H1 (cell line): ENCODE measurements at regions not wholly inside any gene's neighbourhood (a gene's known extent, or its start where the extent isn't known, plus 50 kb on each side); places are given as distances from the start of the nearest gene placed in this dataset.

Experiments used
- CEBPB ChIP-seq: IDR thresholded peaks from 2 replicates; pipeline ENCODE4 v1.6.1; 2012; ENCODE audit warnings: low read depth, low read length
- CREB1 ChIP-seq: IDR thresholded peaks from 2 replicates; pipeline ENCODE4 v1.6.1; 2012; ENCODE audit warnings: inconsistent platforms
- GTF2F1 ChIP-seq: IDR thresholded peaks from 2 replicates; pipeline ENCODE4 v1.6.1; 2012; ENCODE audit warnings: low read depth, low read length, improper control_type of control experiment, borderline replicate concordance
- KDM4A ChIP-seq: IDR thresholded peaks from one replicate; pipeline ENCODE4 v1.7.1; 2012; ENCODE audit warnings: low read depth, mild to moderate bottlenecking, moderate library complexity, low read length, inconsistent platforms; ENCODE audit not compliant: severe bottlenecking
- POLR2A ChIP-seq, 2 experiments: IDR thresholded peaks; 1 replicate in 1 of 2; 2 replicates in 1 of 2; pipeline ENCODE4 v1.6.1; 2011; ENCODE audit warnings: low read depth in 2 of 2, low read length in 2 of 2, mild to moderate bottlenecking in 2 of 2; ENCODE audit errors: control extremely low read depth in 1 of 2
- RNF2 ChIP-seq: fragments of 200-900, 300-1000 bp; sonication (generic); IDR thresholded peaks from 2 replicates; pipeline ENCODE4 v1.7.1; 2016; ENCODE audit warnings: borderline replicate concordance, low read depth, mild to moderate bottlenecking, antibody characterized with exemption, low read length; ENCODE audit not compliant: poor library complexity, severe bottlenecking; ENCODE audit errors: missing control alignments
- TF ChIP-seq, protein P1 (sequence below): fragments of 300-600 bp; sonication (generic); IDR thresholded peaks from 2 replicates; pipeline ENCODE4 v1.7.1; 2012; ENCODE audit warnings: low read length, moderate library complexity, mild to moderate bottlenecking, inconsistent platforms; ENCODE audit not compliant: insufficient replicate concordance

DNA sequence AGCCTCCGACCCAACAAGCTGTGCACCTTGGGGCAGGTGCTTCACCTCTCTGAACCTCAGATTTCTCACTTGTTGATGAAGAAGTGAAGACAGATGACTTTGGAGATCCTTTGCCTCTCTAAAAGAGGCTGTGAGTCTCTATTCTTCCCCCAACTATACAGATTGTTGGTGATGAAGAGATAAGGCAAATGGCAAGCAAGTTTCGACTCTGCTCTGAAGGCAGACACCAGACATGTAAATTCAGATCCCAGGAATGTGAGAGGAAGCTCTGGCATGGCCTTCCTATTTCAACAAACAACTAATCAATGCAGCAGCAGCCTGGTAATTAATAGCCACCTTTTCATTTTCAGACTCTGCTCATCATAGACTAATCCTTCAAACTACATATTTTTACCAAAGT lies 74.2 kb upstream of the EGR2 start (continued):
- TF ChIP-seq, protein P1, sequence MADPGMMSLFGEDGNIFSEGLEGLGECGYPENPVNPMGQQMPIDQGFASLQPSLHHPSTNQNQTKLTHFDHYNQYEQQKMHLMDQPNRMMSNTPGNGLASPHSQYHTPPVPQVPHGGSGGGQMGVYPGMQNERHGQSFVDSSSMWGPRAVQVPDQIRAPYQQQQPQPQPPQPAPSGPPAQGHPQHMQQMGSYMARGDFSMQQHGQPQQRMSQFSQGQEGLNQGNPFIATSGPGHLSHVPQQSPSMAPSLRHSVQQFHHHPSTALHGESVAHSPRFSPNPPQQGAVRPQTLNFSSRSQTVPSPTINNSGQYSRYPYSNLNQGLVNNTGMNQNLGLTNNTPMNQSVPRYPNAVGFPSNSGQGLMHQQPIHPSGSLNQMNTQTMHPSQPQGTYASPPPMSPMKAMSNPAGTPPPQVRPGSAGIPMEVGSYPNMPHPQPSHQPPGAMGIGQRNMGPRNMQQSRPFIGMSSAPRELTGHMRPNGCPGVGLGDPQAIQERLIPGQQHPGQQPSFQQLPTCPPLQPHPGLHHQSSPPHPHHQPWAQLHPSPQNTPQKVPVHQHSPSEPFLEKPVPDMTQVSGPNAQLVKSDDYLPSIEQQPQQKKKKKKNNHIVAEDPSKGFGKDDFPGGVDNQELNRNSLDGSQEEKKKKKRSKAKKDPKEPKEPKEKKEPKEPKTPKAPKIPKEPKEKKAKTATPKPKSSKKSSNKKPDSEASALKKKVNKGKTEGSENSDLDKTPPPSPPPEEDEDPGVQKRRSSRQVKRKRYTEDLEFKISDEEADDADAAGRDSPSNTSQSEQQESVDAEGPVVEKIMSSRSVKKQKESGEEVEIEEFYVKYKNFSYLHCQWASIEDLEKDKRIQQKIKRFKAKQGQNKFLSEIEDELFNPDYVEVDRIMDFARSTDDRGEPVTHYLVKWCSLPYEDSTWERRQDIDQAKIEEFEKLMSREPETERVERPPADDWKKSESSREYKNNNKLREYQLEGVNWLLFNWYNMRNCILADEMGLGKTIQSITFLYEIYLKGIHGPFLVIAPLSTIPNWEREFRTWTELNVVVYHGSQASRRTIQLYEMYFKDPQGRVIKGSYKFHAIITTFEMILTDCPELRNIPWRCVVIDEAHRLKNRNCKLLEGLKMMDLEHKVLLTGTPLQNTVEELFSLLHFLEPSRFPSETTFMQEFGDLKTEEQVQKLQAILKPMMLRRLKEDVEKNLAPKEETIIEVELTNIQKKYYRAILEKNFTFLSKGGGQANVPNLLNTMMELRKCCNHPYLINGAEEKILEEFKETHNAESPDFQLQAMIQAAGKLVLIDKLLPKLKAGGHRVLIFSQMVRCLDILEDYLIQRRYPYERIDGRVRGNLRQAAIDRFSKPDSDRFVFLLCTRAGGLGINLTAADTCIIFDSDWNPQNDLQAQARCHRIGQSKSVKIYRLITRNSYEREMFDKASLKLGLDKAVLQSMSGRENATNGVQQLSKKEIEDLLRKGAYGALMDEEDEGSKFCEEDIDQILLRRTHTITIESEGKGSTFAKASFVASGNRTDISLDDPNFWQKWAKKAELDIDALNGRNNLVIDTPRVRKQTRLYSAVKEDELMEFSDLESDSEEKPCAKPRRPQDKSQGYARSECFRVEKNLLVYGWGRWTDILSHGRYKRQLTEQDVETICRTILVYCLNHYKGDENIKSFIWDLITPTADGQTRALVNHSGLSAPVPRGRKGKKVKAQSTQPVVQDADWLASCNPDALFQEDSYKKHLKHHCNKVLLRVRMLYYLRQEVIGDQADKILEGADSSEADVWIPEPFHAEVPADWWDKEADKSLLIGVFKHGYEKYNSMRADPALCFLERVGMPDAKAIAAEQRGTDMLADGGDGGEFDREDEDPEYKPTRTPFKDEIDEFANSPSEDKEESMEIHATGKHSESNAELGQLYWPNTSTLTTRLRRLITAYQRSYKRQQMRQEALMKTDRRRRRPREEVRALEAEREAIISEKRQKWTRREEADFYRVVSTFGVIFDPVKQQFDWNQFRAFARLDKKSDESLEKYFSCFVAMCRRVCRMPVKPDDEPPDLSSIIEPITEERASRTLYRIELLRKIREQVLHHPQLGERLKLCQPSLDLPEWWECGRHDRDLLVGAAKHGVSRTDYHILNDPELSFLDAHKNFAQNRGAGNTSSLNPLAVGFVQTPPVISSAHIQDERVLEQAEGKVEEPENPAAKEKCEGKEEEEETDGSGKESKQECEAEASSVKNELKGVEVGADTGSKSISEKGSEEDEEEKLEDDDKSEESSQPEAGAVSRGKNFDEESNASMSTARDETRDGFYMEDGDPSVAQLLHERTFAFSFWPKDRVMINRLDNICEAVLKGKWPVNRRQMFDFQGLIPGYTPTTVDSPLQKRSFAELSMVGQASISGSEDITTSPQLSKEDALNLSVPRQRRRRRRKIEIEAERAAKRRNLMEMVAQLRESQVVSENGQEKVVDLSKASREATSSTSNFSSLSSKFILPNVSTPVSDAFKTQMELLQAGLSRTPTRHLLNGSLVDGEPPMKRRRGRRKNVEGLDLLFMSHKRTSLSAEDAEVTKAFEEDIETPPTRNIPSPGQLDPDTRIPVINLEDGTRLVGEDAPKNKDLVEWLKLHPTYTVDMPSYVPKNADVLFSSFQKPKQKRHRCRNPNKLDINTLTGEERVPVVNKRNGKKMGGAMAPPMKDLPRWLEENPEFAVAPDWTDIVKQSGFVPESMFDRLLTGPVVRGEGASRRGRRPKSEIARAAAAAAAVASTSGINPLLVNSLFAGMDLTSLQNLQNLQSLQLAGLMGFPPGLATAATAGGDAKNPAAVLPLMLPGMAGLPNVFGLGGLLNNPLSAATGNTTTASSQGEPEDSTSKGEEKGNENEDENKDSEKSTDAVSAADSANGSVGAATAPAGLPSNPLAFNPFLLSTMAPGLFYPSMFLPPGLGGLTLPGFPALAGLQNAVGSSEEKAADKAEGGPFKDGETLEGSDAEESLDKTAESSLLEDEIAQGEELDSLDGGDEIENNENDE: no peak
- TF ChIP-seq KDM4A (no peak), CEBPB (no peak), RNF2 (no peak), GTF2F1 (no peak), CREB1 (no peak), POLR2A (IDR thresholded peaks at IDR 0.05; ENCODE audit: control extremely low read depth in 1 of 2, low read depth in 2 of 2, low read length in 2 of 2) (no peak)
